ENCODE measurements at regions not wholly inside any gene's neighbourhood (a gene's known extent, or its start where the extent isn't known, plus 50 kb on each side); places are given as distances from the start of the nearest gene placed in this dataset.

- no peak overlapping the region for H3K4me3 ChIP-seq (ENCODE audit: insufficient read depth, low read length)
- DNase-seq (ENCODE audit: insufficient read length, low spot score, missing footprints) = no peak
- no peak overlapping the region for H3K27ac ChIP-seq (ENCODE audit: low read depth, low read length)
- no peaks in the 10 kb centered on the region for H3K9me3 ChIP-seq (ENCODE audit: low read depth, low read length)
- no peaks in the 10 kb centered on the region for H4K20me1 ChIP-seq (ENCODE audit: insufficient read depth, low read length)
- H3K4me2 ChIP-seq (ENCODE audit: insufficient read depth, low read length) = no peak overlapping the region
- H3K27me3 ChIP-seq (ENCODE audit: insufficient read depth, low read length) = no peaks in the 10 kb centered on the region
- H3K36me3 ChIP-seq (ENCODE audit: insufficient read depth, low read length) = no peaks in the 10 kb centered on the region
- no peaks in the 10 kb centered on the region for H3K4me1 ChIP-seq (ENCODE audit: insufficient read depth, low read length)
- no peak overlapping the region for H2AFZ ChIP-seq (ENCODE audit: low read length)
- no peaks in the 10 kb centered on the region for H3K79me2 ChIP-seq (ENCODE audit: insufficient read depth, low read length)
- TF ChIP-seq CTCF (IDR thresholded peaks at IDR 0.05; ENCODE audit: extremely low read depth, low read depth, low read length) = no peak
These were observed 178.2 kb upstream of the ZC3H15 start for GRCh38 chr2:186307871-186308270.

GRCh38 chr2:186308347-186308746, 177.7 kb upstream of the ZC3H15 start:
- no peak overlapping the region for H3K4me2 ChIP-seq (ENCODE audit: insufficient read depth, low read length)
- no peaks in the 10 kb centered on the region for H4K20me1 ChIP-seq (ENCODE audit: insufficient read depth, low read length)
- H3K4me3 ChIP-seq (ENCODE audit: insufficient read depth, low read length) = no peak overlapping the region
- no peaks in the 10 kb centered on the region for H3K36me3 ChIP-seq (ENCODE audit: insufficient read depth, low read length)
- DNase-seq (ENCODE audit: insufficient read length, low spot score, missing footprints) = no peak
- no peaks in the 10 kb centered on the region for H3K27me3 ChIP-seq (ENCODE audit: insufficient read depth, low read length)
- H3K27ac ChIP-seq (ENCODE audit: low read depth, low read length) = no peak overlapping the region
- no peaks in the 10 kb centered on the region for H3K4me1 ChIP-seq (ENCODE audit: insufficient read depth, low read length)
- H3K9me3 ChIP-seq (ENCODE audit: low read depth, low read length) = no peaks in the 10 kb centered on the region
- no peaks in the 10 kb centered on the region for H3K79me2 ChIP-seq (ENCODE audit: insufficient read depth, low read length)
- H2AFZ ChIP-seq (ENCODE audit: low read length) = no peak overlapping the region
- TF ChIP-seq CTCF (IDR thresholded peaks at IDR 0.05; ENCODE audit: extremely low read depth, low read depth, low read length) = no peak

- TF ChIP-seq CTCF (IDR thresholded peaks at IDR 0.05; ENCODE audit: extremely low read depth, low read depth, low read length) = no peak
- H3K4me2 ChIP-seq (ENCODE audit: insufficient read depth, low read length) = no peak overlapping the region
- no peaks in the 10 kb centered on the region for H4K20me1 ChIP-seq (ENCODE audit: insufficient read depth, low read length)
- H3K4me3 ChIP-seq (ENCODE audit: insufficient read depth, low read length) = no peak overlapping the region
- no peaks in the 10 kb centered on the region for H3K36me3 ChIP-seq (ENCODE audit: insufficient read depth, low read length)
- no peak for DNase-seq (ENCODE audit: insufficient read length, low spot score, missing footprints)
- no peak overlapping the region for H3K27ac ChIP-seq (ENCODE audit: low read depth, low read length)
- no peaks in the 10 kb centered on the region for H3K9me3 ChIP-seq (ENCODE audit: low read depth, low read length)
- H2AFZ ChIP-seq (ENCODE audit: low read length) = no peak overlapping the region
- no peaks in the 10 kb centered on the region for H3K27me3 ChIP-seq (ENCODE audit: insufficient read depth, low read length)
- H3K4me1 ChIP-seq (ENCODE audit: insufficient read depth, low read length) = no peaks in the 10 kb centered on the region
- no peaks in the 10 kb centered on the region for H3K79me2 ChIP-seq (ENCODE audit: insufficient read depth, low read length)
These were observed 176.2 kb upstream of the ZC3H15 start for GRCh38 chr2:186309901-186310300.

GRCh38 chr2:186319105-186319504, 167.0 kb upstream of the ZC3H15 start:
- DNase-seq (ENCODE audit: insufficient read length, low spot score, missing footprints) = no peak
- H2AFZ ChIP-seq (ENCODE audit: low read length) = no peak overlapping the region
- H3K27me3 ChIP-seq (ENCODE audit: insufficient read depth, low read length) = no peaks in the 10 kb centered on the region

More at GRCh38 chr2:186319105-186319504, 167.0 kb upstream of the ZC3H15 start:
- Histone ChIP-seq H3K4me3 (ENCODE audit: insufficient read depth, low read length) (no peak overlapping the region), H3K79me2 (ENCODE audit: insufficient read depth, low read length) (no peaks in the 10 kb centered on the region), H3K36me3 (ENCODE audit: insufficient read depth, low read length) (no peaks in the 10 kb centered on the region), H4K20me1 (ENCODE audit: insufficient read depth, low read length) (no peaks in the 10 kb centered on the region), H3K9me3 (ENCODE audit: low read depth, low read length) (no peaks in the 10 kb centered on the region), H3K4me2 (ENCODE audit: insufficient read depth, low read length) (no peak overlapping the region), H3K4me1 (ENCODE audit: insufficient read depth, low read length) (no peaks in the 10 kb centered on the region), H3K27ac (ENCODE audit: low read depth, low read length) (no peak overlapping the region)
- no peak for TF ChIP-seq CTCF (IDR thresholded peaks at IDR 0.05; ENCODE audit: extremely low read depth, low read depth, low read length)

Data from osteoblast (primary cell).